Right atrium auricular region (tissue), 2 donors: ENCODE measurements at regions not wholly inside any gene's neighbourhood (a gene's known extent, or its start where the extent isn't known, plus 50 kb on each side); places are given as distances from the start of the nearest gene placed in this dataset.

Source experiments
- DNase-seq: peaks from one replicate; pipeline ENCODE4 v3.0.0-alpha.2; 2019; ENCODE audit warnings: low spot score
- H3K27ac ChIP-seq, 2 donors: fragments of 200-600 bp; sonication (generic); 1 replicate in 1 of 2; 2 replicates in 1 of 2; pipeline ENCODE4 v1.5.1; 2016 to 2019
- H3K27me3 ChIP-seq, 2 donors: fragments of 200-600 bp; sonication (generic); one replicate each; pipeline versions ENCODE4 v1.5.1 to v1.6.0; 2017 to 2019
- H3K36me3 ChIP-seq: fragments of 200-600 bp; sonication (generic); one replicate; pipeline ENCODE4 v1.5.1; 2016
- H3K4me1 ChIP-seq, 2 donors: fragments of 200-600 bp; sonication (generic); one replicate each; pipeline versions ENCODE4 v1.5.1 to v1.6.0; 2017 to 2019
- H3K4me3 ChIP-seq, 2 donors: fragments of 200-600 bp; sonication (generic); 1 replicate in 1 of 2; 2 replicates in 1 of 2; pipeline ENCODE4 v1.5.1; 2017 to 2019; ENCODE audit warnings: mild to moderate bottlenecking in 1 of 2, moderate library complexity in 1 of 2
- H3K9me3 ChIP-seq, 2 donors: fragments of 200-600 bp; sonication (generic); one replicate each; pipeline ENCODE4 v1.5.1; 2019
- TF ChIP-seq, protein P1 (sequence below), 2 donors: fragments of 200-600 bp; sonication (generic); IDR thresholded peaks; one replicate each; pipeline ENCODE4 v1.5.1; 2019; ENCODE audit warnings: antibody characterized with exemption in 2 of 2

DNA sequence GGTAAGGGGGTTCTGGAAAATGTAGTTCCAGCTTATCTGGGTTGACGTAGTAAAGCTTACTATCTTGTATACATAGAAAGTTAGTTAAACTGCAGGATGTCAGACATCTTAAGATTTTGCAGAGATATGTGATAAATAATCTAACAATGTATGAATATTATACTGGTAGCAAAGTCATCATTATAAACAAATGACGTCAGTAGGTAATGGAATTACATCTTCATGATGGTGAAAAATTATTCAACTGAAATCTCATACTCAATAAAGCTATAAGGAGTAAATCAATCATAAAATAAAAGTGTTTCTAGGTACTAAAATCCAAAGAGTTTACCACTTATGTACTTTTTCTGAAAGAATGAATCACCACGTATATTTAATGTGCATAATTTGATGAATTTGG is 217.3 kb upstream of the CDH10 start:
- Histone ChIP-seq H3K36me3 (no peaks in the 10 kb centered on the region), H3K27ac (no peak overlapping the region), H3K9me3 (no peaks in the 10 kb centered on the region), H3K27me3 (no peaks in the 10 kb centered on the region), H3K4me1 (no peaks in the 10 kb centered on the region), H3K4me3 (no peak overlapping the region)
- TF ChIP-seq, protein P1, sequence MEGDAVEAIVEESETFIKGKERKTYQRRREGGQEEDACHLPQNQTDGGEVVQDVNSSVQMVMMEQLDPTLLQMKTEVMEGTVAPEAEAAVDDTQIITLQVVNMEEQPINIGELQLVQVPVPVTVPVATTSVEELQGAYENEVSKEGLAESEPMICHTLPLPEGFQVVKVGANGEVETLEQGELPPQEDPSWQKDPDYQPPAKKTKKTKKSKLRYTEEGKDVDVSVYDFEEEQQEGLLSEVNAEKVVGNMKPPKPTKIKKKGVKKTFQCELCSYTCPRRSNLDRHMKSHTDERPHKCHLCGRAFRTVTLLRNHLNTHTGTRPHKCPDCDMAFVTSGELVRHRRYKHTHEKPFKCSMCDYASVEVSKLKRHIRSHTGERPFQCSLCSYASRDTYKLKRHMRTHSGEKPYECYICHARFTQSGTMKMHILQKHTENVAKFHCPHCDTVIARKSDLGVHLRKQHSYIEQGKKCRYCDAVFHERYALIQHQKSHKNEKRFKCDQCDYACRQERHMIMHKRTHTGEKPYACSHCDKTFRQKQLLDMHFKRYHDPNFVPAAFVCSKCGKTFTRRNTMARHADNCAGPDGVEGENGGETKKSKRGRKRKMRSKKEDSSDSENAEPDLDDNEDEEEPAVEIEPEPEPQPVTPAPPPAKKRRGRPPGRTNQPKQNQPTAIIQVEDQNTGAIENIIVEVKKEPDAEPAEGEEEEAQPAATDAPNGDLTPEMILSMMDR (IDR thresholded peaks at IDR 0.05) = no peak
- no peak for DNase-seq

DNA sequence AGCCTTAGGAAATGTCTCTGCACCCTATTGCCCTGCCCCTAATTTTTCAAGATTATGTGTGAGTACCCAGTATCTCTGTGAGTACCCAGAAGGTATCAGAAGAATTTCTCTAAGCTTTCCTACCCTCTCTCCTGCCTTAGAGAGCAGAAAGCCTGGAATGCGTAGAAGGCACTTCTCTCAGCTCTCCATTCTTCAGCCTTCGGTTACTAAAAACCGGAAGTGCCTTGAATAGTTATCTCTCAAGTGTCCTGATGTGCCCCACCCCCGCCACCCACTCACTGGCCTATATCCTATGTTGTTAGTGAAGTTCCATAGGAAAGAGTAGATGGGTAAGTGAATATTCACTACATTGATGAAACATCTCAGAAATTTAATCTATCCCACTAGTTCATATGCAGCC is 210.7 kb upstream of the CDH10 start:
- no peak overlapping the region for H3K27ac ChIP-seq
- TF ChIP-seq, protein P1 (IDR thresholded peaks at IDR 0.05) = no peak
- no peak for DNase-seq

DNA sequence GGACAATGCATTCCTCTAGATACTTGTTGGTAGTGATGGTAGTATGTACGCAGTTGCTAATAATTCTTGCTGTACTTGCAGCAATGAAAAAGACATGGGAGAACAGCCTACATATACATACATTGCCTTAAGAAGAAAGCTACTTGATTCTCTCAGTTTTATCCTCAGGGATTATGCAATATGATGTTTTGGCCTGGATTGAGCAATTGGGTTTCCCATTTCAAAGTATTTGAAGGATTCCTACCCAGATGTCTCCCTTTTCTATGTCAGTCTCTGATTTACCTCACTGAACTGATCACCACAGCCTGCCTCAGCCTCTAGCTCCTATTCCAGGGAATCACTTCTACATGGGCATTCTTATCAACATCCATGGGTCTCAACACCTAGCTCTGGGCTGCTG is 210.1 kb upstream of the CDH10 start:
- Histone ChIP-seq H3K36me3 (no peaks in the 10 kb centered on the region), H3K27ac (no peak overlapping the region), H3K4me1 (no peaks in the 10 kb centered on the region), H3K9me3 (no peaks in the 10 kb centered on the region), H3K27me3 (no peaks in the 10 kb centered on the region), H3K4me3 (no peak overlapping the region)
- DNase-seq = no peak
- TF ChIP-seq, protein P1 (IDR thresholded peaks at IDR 0.05) = no peak

More for the DNA sequence above, 210.7 kb upstream of the CDH10 start:
- Histone ChIP-seq H3K36me3 (no peaks in the 10 kb centered on the region), H3K9me3 (no peaks in the 10 kb centered on the region), H3K27me3 (no peaks in the 10 kb centered on the region), H3K4me1 (no peaks in the 10 kb centered on the region), H3K4me3 (no peak overlapping the region)

DNA sequence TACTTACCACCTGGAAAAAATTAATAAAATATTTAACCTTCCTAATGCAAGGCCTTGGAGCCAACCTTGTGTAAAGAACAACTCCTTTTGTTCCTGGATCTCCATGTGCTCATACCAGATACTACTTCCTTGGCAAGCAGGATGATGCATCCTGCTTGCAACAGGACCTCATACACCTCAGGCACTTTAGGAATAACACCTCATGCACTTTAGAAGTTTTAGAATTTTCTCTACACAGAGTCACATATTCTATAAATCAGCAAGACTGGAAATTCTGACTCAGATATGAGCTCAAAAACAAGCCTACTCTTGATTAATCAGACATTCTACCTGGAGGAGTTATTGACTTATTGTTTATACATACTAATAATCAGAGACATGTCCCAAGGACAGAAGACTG is 209.6 kb upstream of the CDH10 start:
- no peaks in the 10 kb centered on the region for H3K9me3 ChIP-seq
- TF ChIP-seq, protein P1 (IDR thresholded peaks at IDR 0.05) = no peak
- no peak for DNase-seq
- H3K36me3 ChIP-seq = no peaks in the 10 kb centered on the region
- no peak overlapping the region for H3K4me3 ChIP-seq
- H3K27me3 ChIP-seq = no peaks in the 10 kb centered on the region
- H3K27ac ChIP-seq = no peak overlapping the region
- H3K4me1 ChIP-seq = no peaks in the 10 kb centered on the region

DNA sequence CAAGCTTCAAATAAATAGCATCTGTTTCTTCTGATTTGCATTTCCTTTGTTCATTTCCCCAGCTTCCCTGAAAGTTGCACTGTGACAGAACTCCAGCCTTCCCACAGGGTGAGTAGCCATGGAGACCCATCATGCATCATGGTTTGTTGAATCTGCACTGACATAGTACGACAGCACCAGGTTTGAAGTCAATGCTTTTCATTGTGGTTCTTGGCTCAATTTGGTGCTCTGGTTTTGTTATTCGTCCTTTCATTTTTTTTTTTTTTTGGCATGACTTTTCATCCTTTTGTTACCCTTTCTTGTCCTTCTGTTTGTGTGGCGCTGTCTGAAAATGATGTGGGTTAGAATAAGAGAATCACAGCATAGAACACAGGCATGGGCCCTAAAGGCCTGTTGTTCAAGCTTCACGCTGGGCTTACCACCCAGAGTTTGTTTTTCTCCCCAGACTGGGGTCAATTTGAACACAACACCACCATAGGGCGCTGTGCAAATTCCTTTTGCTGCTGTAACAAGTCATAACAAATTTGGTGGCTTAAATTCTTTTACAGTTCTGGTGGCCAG is 206.2 kb upstream of the CDH10 start:
- no peak for DNase-seq
- no peaks in the 10 kb centered on the region for H3K36me3 ChIP-seq
- TF ChIP-seq, protein P1 (IDR thresholded peaks at IDR 0.05) = no peak
- no peaks in the 10 kb centered on the region for H3K27me3 ChIP-seq
- H3K9me3 ChIP-seq = peaks cover 0 to 9% of the 10 kb centered on the region in 2 donors
- H3K4me3 ChIP-seq = no peak overlapping the region
- no peaks in the 10 kb centered on the region for H3K4me1 ChIP-seq
- H3K27ac ChIP-seq = no peak overlapping the region

DNA sequence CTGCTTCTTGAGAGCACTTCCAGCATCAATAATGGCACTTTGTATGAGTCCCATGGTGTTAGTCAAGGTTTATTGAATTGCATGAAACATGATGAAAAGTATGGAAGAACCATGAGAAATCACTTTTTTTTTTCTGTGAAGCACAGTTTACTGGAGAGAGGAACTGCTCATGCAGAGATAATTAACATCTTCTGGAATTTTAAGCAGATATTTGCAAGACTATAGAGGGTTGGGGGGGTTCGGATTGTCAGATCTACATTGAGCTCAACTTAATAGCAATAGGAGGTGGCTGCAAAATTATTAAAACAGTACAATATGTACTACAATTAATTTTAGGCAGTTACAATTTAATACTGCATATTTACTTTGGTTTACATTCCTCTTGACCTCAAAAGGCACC is 204.4 kb upstream of the CDH10 start:
- TF ChIP-seq, protein P1 (IDR thresholded peaks at IDR 0.05) = no peak
- Histone ChIP-seq H3K4me1 (no peaks in the 10 kb centered on the region), H3K27me3 (no peaks in the 10 kb centered on the region), H3K36me3 (no peaks in the 10 kb centered on the region), H3K9me3 (peaks cover 0 to 9% of the 10 kb centered on the region in 2 donors), H3K4me3 (no peak overlapping the region), H3K27ac (no peak overlapping the region)
- no peak for DNase-seq
